Right lobe of liver (tissue), 6 donors: ENCODE measurements at regions not wholly inside any gene's neighbourhood (a gene's known extent, or its start where the extent isn't known, plus 50 kb on each side); places are given as distances from the start of the nearest gene placed in this dataset.
"Not testable (repeated sequence)": the region's sequence is repeated elsewhere in the genome, so short reads cannot be mapped to it uniquely, and the experiment has no call there.

Source experiments
- ATAC-seq, 4 donors: fragments of 200-7000 bp; cut with Tn5 transposase; one replicate each; pipeline ENCODE4 v1.9.1; 2020; ENCODE audit warnings: mild to moderate bottlenecking in 4 of 4, moderate library complexity in 4 of 4
- DNase-seq, 3 donors: peaks; one replicate each; pipeline ENCODE4 v3.0.0-alpha.2; 2020
- H3K27ac ChIP-seq, 3 donors: fragments of 200-600 bp; one replicate each; pipeline ENCODE4 v1.8.0; 2022
- H3K27me3 ChIP-seq, 2 donors: fragments of 200-600 bp; one replicate each; pipeline ENCODE4 v1.8.0; 2022
- H3K36me3 ChIP-seq, 4 donors: fragments of 200-600 bp; sonication (generic) in 1 of 4; one replicate each; pipeline versions ENCODE4 v1.5.1 to v1.8.0; 2017 to 2022; ENCODE audit warnings: control low read depth in 1 of 4
- H3K4me1 ChIP-seq, 4 donors: fragments of 200-600 bp; sonication (generic) in 1 of 4; one replicate each; pipeline versions ENCODE4 v1.5.1 to v1.8.0; 2017 to 2022; ENCODE audit warnings: control low read depth in 1 of 4
- H3K4me3 ChIP-seq, 3 donors: fragments of 200-600 bp; one replicate each; pipeline ENCODE4 v1.8.0; 2022
- H3K9me3 ChIP-seq, 4 donors: fragments of 200-600 bp; sonication (generic) in 1 of 4; one replicate each; pipeline versions ENCODE4 v1.5.1 to v1.8.0; 2017 to 2022; ENCODE audit warnings: control low read depth in 1 of 4
- CTCF ChIP-seq, 4 donors: fragments of 200-600 bp in 3 of 4; fragments of 450-650 bp in 1 of 4; IDR thresholded peaks; one replicate each; pipeline versions ENCODE4 v1.5.1 to v1.8.0; 2016 to 2022; ENCODE audit warnings: antibody characterized with exemption in 4 of 4, mild to moderate bottlenecking in 2 of 4
- POLR2A ChIP-seq: fragments of 450-650 bp; IDR thresholded peaks from one replicate; pipeline ENCODE4 v1.6.1; 2017; ENCODE audit warnings: antibody characterized with exemption, mild to moderate bottlenecking
- WGBS: methylation state at CpG from one replicate; pipeline ENCODE4 v1.1.6; 2018; ENCODE audit warnings: low coverage, low lambda C conversion rate; ENCODE audit not compliant: insufficient coverage; ENCODE audit errors: missing lambda C conversion rate; 5-methylcytosine and 5-hydroxymethylcytosine counted together
- intact Hi-C, 2 donors: fragments of 100-400 bp; cut with DNase I; formaldehyde crosslinking; loops; one replicate each; pipeline versions ENCODE4 v1.11.2 to v1.14.1; 2022
- donor health status: DM: no; HTN: yes; CAD: no.
- donor health status: DM: no; HTN: no; CAD: no.
- donor health status: DM: no; HTN: no; CAD: no.
- donor health status: DM: no; HTN: yes; CAD: no.
- donor health status: DM: no; HTN: yes; CAD: no.

- WGBS: 82% methylated on average over 3 of the region's 4 CpGs
- TF ChIP-seq POLR2A (no peak), CTCF (IDR thresholded peaks at IDR 0.05) (no peak)
- Histone ChIP-seq H3K27me3 (no peaks in the 10 kb centered on the region), H3K4me3 (no peak overlapping the region), H3K27ac (no peak overlapping the region), H3K9me3 (no peaks in the 10 kb centered on the region), H3K4me1 (no peaks in the 10 kb centered on the region), H3K36me3 (no peaks in the 10 kb centered on the region)
- intact Hi-C loops: no loop called here
- no peak for ATAC-seq
- DNase-seq: no peak
Measured at GRCh38 chr5:39654715-39655114, 229.9 kb upstream of the DAB2 start.

GRCh38 chr5:39652481-39652880 lies 227.7 kb upstream of the DAB2 start:
- intact Hi-C loops, H3K36me3 ChIP-seq, H3K27me3 ChIP-seq, H3K9me3 ChIP-seq, H3K27ac ChIP-seq, DNase-seq, ATAC-seq, H3K4me1 ChIP-seq, H3K4me3 ChIP-seq: not testable (repeated sequence)
- 100% methylated on average over 1 of the region's 6 CpGs for whole genome bisulfite sequencing

- no peak for DNase-seq
- WGBS: 80% methylated on average over 4 of the region's 4 CpGs
- H3K36me3 ChIP-seq: no peaks in the 10 kb centered on the region
- no peak overlapping the region for H3K27ac ChIP-seq
- no peaks in the 10 kb centered on the region for H3K4me1 ChIP-seq
- no peak overlapping the region for H3K4me3 ChIP-seq
- no peaks in the 10 kb centered on the region for H3K9me3 ChIP-seq
- TF ChIP-seq CTCF (IDR thresholded peaks at IDR 0.05): no peak
- TF ChIP-seq POLR2A: no peak
- no peak for ATAC-seq
- intact Hi-C loops: no loop called here
- no peaks in the 10 kb centered on the region for H3K27me3 ChIP-seq
Measured at GRCh38 chr5:39652036-39652435, 227.3 kb upstream of the DAB2 start.

GRCh38 chr5:39650008-39650762 lies 225.4 kb upstream of the DAB2 start:
- intact Hi-C loops: no loop called here
- ATAC-seq: no peak
- Histone ChIP-seq H3K27ac (no peak overlapping the region), H3K4me3 (no peak overlapping the region), H3K27me3 (no peaks in the 10 kb centered on the region), H3K9me3 (no peaks in the 10 kb centered on the region), H3K36me3 (no peaks in the 10 kb centered on the region), H3K4me1 (no peaks in the 10 kb centered on the region)
- 90% methylated on average over 1 of the region's 1 CpG for WGBS
- no peak for TF ChIP-seq CTCF (IDR thresholded peaks at IDR 0.05)
- no peak for TF ChIP-seq POLR2A
- no peak for DNase-seq

GRCh38 chr5:39648848-39649227 lies 224.1 kb upstream of the DAB2 start:
- TF ChIP-seq CTCF (IDR thresholded peaks at IDR 0.05) (peak in 1 of 4 donors; percentile 16), POLR2A (no peak)
- WGBS: 59% methylated on average over 5 of the region's 7 CpGs
- no peak overlapping the region for H3K4me3 ChIP-seq
- ATAC-seq: peak; percentile 26 to 81 (median 63)
- no peaks in the 10 kb centered on the region for H3K36me3 ChIP-seq
- no peak overlapping the region for H3K27ac ChIP-seq
- no peaks in the 10 kb centered on the region for H3K4me1 ChIP-seq
- intact Hi-C loops: no loop called here
- no peaks in the 10 kb centered on the region for H3K9me3 ChIP-seq
- no peaks in the 10 kb centered on the region for H3K27me3 ChIP-seq
- DNase-seq: no peak
